DMS153 treated with DMSO at 0.1 percent for 48 hours (cell line): ENCODE measurements at regions not wholly inside any gene's neighbourhood (a gene's known extent, or its start where the extent isn't known, plus 50 kb on each side); places are given as distances from the start of the nearest gene placed in this dataset.
"Not testable (repeated sequence)": the region's sequence is repeated elsewhere in the genome, so short reads cannot be mapped to it uniquely, and the experiment has no call there.

ENCODE experiments used
- DNase-seq: peaks from one replicate; lab custom pipeline; 2025; ENCODE audit not compliant: unreplicated experiment; lab: John Stamatoyannopoulos, UW

- peak; percentile 60 for DNase-seq
Measured at GRCh38 chr5:42950116-42950455, 90.0 kb downstream of the ANXA2R start.

DNA sequence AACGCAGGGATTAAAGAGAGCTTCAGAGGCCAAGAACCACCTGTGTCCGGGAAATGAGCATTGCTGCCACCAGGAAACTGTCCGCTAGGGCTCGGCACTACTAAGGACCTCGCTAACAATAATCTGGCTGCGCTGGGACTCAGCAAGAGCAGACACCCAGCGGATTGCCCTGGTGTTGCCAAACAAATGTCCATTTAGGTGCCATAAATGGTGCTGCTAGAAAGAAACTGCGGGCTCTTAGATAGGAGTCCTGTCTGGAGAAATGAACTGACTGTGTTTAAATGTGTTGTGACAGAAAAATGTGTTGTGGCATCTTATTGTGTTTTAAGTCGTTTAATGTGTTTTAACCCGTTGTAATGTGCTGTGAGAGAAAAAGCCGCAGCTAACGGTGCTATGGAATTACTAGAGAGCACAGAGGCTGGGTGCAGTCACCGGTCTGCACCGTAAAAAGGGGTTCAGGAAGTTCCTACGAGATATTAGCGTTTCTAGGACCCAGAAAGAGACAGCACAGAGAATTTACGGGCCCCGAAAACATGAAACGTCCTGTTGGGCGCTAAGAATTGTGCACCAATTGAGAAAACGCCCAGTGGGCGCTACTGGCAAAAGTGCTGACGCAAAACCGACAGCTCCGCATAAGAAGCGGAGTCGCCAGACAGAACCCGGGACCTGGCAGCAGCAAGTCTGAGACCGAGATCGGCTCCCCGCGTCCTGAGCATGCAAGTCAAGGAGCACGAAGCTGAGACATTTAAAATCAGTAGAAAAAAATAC, 90.6 kb downstream of the ANXA2R start:
- no peak for DNase-seq

DNA sequence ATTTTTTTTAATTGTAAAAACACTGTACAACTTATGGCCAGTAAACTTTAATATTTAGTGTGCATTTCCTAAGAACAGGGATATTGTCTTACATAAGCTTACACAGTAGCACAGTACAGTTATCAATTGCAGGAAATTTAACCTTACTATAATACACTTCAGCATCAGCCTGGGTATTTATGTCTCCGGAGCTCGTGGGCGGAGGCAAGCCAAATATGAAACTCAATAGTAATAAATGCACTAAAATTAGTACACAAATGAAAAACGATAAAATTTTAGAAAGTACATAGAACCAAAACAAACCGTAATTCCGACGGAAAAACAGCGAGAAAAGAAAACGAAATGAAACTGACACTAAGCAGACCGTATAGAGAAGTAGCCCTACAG, 91.2 kb downstream of the ANXA2R start:
- no peak for DNase-seq

DNA sequence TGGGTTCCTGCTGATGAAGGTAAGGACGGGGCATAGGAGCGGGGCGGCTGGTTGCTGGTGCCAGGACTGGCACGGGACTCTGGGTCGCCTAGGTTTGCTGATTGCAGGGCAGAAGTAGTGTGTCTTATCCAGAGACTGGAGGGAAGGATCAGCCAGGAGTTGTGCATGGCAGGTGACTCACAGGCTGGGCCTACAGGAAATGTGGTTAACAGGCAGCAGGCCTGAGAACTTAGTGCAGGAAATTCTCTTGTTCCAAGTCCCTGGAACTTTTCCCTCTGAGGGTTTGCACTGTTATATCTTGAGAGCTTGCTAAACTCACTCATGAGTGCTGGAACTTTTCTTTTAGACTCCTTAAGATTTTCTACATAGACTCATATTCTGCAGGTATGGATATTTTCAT, 95.1 kb downstream of the ANXA2R start:
- no peak for DNase-seq

GRCh38 chr5:42943931-42944631, 96.0 kb downstream of the ANXA2R start:
- no peak for DNase-seq

DNA sequence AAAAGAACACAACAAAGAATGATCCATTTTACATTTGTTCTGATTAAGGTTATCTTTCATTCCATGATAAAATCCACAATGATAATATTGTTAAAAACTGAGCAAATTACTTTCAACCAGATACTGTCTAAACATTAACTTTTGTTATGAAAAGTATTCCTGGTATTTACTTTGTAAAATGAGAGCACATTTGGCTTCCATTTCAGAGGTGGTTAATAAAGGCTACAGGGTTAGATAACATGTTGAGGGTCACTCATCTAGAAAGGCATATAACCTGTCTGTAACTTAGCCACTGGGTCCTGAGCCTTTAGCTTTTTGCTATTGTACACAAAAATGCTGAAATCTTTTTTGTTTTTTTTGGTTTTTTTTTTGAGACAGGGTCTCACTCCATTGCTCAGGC, 99.3 kb downstream of the ANXA2R start:
- DNase-seq: no peak

DNA sequence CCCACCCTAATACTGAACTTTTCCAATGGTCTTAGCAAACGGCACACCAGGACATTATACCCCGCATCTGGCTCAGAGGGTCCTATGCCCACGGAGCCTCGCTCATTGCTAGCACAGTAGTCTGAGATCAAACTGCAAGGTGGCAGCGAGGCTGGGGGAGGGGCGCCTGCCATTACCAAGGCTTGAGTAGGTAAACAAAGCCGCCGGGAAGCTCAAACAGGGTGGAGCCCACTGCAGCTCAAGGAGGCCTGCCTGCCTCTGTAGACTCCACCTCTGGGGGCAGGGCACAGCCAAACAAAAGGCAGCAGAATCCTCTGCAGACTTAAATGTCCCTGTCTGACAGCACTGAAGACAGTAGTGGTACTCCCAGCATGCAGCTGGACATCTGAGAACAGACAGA, 108.1 kb downstream of the ANXA2R start:
- DNase-seq: not testable (repeated sequence)

- DNase-seq: not testable (repeated sequence)
Measured at GRCh38 chr5:42931451-42931850, 108.7 kb downstream of the ANXA2R start.

GRCh38 chr5:42930934-42931333, 109.2 kb downstream of the ANXA2R start:
- DNase-seq: no peak

DNA sequence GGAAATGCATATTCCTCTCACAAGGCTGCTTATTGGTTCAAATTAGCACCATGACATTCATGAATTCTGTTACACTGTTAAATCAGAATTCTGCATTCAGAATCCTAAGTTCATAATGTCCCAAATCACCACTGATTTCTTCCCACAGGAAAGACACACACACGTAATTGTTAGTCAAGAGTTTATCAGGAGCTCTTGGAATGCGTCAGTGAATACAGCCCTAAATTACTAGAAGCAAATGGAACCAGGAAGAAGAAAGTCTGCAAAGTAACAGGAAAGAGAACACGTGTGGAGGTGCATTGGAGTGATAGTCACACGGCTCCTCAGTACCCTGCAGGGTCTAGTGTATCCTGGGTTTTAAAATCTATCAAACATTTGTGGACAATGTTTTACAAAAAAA, 110.2 kb downstream of the ANXA2R start:
- no peak for DNase-seq

DNA sequence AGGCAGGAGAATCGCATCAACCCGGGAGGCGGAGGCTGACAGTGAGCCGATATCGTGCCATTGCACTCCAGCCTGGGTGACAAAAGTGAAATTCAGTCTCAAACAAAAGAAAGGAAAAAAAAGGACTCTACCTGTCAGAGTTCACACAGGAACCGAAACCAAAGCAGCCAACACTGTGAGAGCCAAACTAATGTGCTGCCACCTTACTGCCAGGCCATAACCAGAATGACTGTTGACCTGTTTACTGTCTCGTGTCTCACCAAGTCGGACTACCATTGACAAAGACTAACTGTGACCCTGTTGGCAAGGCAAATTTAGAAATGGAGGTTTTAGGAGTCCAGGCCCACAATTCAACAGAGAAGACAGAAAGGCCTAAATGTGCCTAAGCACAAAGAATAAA, 112.4 kb downstream of the ANXA2R start:
- no peak for DNase-seq

GRCh38 chr5:42924686-42925085, 113.0 kb upstream of the SELENOP start:
- no peak for DNase-seq

DNA sequence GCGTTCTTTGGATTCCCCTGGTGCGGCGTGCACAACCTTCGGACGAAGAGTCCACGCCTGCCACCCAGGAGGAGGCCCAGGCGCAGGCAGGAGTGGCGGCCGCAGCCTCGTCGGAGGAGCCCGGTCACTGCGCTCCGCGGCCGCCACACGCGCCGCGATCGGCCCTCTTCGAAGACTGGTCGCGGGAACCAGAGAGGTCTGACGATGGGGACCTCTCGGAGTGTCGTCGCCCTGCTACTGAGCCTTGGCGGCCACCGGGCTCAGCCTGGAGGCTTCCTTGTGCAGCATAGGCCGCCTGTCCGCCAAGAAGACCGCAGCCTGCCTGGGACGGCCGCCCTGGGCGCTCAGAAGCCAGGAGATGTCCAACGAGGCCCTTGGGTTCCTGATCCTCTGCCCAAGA, 112.5 kb upstream of the SELENOP start:
- no peak for DNase-seq

- DNase-seq: no peak
Measured at GRCh38 chr5:42923710-42924109, 112.0 kb upstream of the SELENOP start.

GRCh38 chr5:42919600-42919999, 107.9 kb upstream of the SELENOP start:
- DNase-seq: no peak

GRCh38 chr5:42915306-42915866, 103.7 kb upstream of the SELENOP start:
- no peak for DNase-seq

GRCh38 chr5:42912184-42912798, 100.6 kb upstream of the SELENOP start:
- peak; percentile 67 for DNase-seq

GRCh38 chr5:42908509-42909488, 97.1 kb upstream of the SELENOP start:
- DNase-seq: peak; percentile 97

DNA sequence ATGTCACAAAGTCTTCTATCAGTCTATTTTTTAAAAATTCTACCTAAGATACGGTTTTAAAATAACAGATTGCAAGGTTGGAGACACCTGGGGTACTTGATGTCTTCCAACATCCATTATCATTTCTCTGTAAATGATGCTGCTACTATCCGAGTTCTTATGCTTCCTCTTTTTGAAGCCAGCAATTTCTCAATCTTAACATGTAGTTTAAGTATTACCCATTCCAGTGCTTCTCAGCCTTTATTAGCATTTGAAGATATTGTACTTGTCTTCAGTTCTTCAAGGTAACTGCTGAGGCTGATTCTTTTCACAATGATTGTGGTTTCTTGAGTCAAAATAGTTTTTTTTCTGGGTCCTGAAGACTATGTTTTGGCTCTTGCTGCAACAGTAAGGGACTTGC, 96.4 kb upstream of the SELENOP start:
- DNase-seq: no peak

DNA sequence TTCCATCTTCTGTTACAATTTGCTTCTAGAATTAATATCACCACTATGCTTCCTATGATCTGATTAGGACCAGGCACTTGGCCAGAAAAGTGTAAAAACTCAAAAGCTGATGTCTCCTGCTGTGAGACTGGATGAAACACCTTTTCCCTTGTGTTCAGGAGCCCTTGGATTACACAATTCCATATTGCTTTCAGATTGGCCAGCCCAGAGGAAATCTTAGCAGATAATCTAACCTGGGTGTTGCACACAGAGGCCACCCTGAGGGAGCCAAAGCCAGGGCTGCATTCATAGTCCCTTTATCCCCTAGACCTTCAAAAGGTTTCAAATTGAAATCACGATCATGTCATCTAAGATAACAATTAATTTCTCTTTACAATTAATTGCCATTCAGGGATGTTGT, 94.1 kb upstream of the SELENOP start:
- DNase-seq: no peak

DNA sequence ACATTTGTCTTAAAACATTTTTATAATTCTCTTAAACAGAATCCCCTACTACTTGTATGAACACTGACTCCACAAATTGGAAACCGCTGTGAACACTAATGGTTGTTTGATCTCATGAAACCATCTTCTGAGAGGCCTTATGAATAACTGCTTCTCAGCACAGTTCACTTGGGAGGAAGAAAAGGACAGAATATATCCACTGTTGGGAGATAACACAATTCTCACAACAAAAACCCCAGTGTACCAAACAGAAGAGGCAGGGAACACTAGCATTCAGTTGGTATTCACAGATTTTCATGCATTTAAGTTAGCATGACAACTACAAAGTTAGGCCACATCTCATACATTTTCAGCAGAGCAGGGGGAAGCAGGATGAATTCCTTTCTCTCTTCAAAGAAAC, 89.0 kb upstream of the SELENOP start:
- no peak for DNase-seq
